ENCODE measurements at regions not wholly inside any gene's neighbourhood (a gene's known extent, or its start where the extent isn't known, plus 50 kb on each side); places are given as distances from the start of the nearest gene placed in this dataset.

- H3K9me3 ChIP-seq (ENCODE audit: low read length), result no peaks in the 10 kb centered on the region
- H4K20me1 ChIP-seq (ENCODE audit: insufficient read depth), result no peaks in the 10 kb centered on the region
- no peak overlapping the region for H3K9ac ChIP-seq (ENCODE audit: low read length)
- H3K4me3 ChIP-seq (ENCODE audit: low read length), result no peak overlapping the region
- H3K27me3 ChIP-seq (ENCODE audit: insufficient read depth, low read depth, low read length), result no peaks in the 10 kb centered on the region
- no peak overlapping the region for H2AFZ ChIP-seq (ENCODE audit: low read depth, low read length)
- H3K27ac ChIP-seq (ENCODE audit: low read length), result no peak overlapping the region
- no peaks in the 10 kb centered on the region for H3K36me3 ChIP-seq (ENCODE audit: insufficient read depth, low read length)
- no peaks in the 10 kb centered on the region for H3K79me2 ChIP-seq (replicated peaks; ENCODE audit: insufficient read depth, low read length)
- H3K4me2 ChIP-seq (ENCODE audit: low read length), result no peak overlapping the region
- no peaks in the 10 kb centered on the region for H3F3A ChIP-seq (ENCODE audit: insufficient read depth, low read length, poor library complexity, severe bottlenecking)
- no peak for TF ChIP-seq EZH2 (IDR thresholded peaks at IDR 0.05; ENCODE audit: borderline replicate concordance, insufficient read depth, low read length, poor library complexity, severe bottlenecking)
- TF ChIP-seq TAF1 (IDR thresholded peaks at IDR 0.05; ENCODE audit: low read depth), result no peak
- no peak for TF ChIP-seq CTCF (IDR thresholded peaks at IDR 0.05; ENCODE audit: poor library complexity, severe bottlenecking)
- TF ChIP-seq REST (IDR thresholded peaks at IDR 0.05; ENCODE audit: borderline replicate concordance), result no peak
- TF ChIP-seq POLR2AphosphoS5 (IDR thresholded peaks at IDR 0.05), result no peak
- TF ChIP-seq EP300 (conservative IDR thresholded peaks at IDR 0.05; ENCODE audit: poor library complexity, severe bottlenecking), result no peak
- no peak for TF ChIP-seq RAD21 (conservative IDR thresholded peaks at IDR 0.05)
- TF ChIP-seq MXI1 (conservative IDR thresholded peaks at IDR 0.05; ENCODE audit: poor library complexity, severe bottlenecking), result no peak
- no peaks in the 10 kb centered on the region for H3K9me2 ChIP-seq (ENCODE audit: insufficient read depth, low read length)
Measured at GRCh38 chr2:179348906-179349305, 84.3 kb upstream of the SESTD1 start.

- TF ChIP-seq REST (IDR thresholded peaks at IDR 0.05; ENCODE audit: borderline replicate concordance) (no peak), MXI1 (conservative IDR thresholded peaks at IDR 0.05; ENCODE audit: poor library complexity, severe bottlenecking) (no peak), RAD21 (conservative IDR thresholded peaks at IDR 0.05) (no peak), CTCF (IDR thresholded peaks at IDR 0.05; ENCODE audit: poor library complexity, severe bottlenecking) (no peak), POLR2AphosphoS5 (IDR thresholded peaks at IDR 0.05) (no peak), EZH2 (IDR thresholded peaks at IDR 0.05; ENCODE audit: borderline replicate concordance, insufficient read depth, low read length, poor library complexity, severe bottlenecking) (no peak), TAF1 (IDR thresholded peaks at IDR 0.05; ENCODE audit: low read depth) (no peak), SMC3 (conservative IDR thresholded peaks at IDR 0.05; ENCODE audit: poor library complexity) (no peak), EP300 (conservative IDR thresholded peaks at IDR 0.05; ENCODE audit: poor library complexity, severe bottlenecking) (no peak)
- H2AFZ ChIP-seq (ENCODE audit: low read depth, low read length), result no peak overlapping the region
Measured at GRCh38 chr2:179344970-179345369, 80.3 kb upstream of the SESTD1 start.

More at GRCh38 chr2:179344970-179345369, 80.3 kb upstream of the SESTD1 start:
- Histone ChIP-seq H3K27ac (ENCODE audit: low read length) (no peak overlapping the region), H3K27me3 (ENCODE audit: insufficient read depth, low read depth, low read length) (no peaks in the 10 kb centered on the region), H3K4me2 (ENCODE audit: low read length) (no peak overlapping the region), H3F3A (ENCODE audit: insufficient read depth, low read length, poor library complexity, severe bottlenecking) (no peaks in the 10 kb centered on the region), H3K79me2 (replicated peaks; ENCODE audit: insufficient read depth, low read length) (no peaks in the 10 kb centered on the region), H3K9me2 (ENCODE audit: insufficient read depth, low read length) (no peaks in the 10 kb centered on the region), H3K4me3 (ENCODE audit: low read length) (no peak overlapping the region), H3K36me3 (ENCODE audit: insufficient read depth, low read length) (no peaks in the 10 kb centered on the region), H3K9ac (ENCODE audit: low read length) (no peak overlapping the region), H3K9me3 (ENCODE audit: low read length) (no peaks in the 10 kb centered on the region), H4K20me1 (ENCODE audit: insufficient read depth) (no peaks in the 10 kb centered on the region)

All from neural cell (in vitro differentiated cells).